ENCODE measurements at regions not wholly inside any gene's neighbourhood (a gene's known extent, or its start where the extent isn't known, plus 50 kb on each side); places are given as distances from the start of the nearest gene placed in this dataset.

DNA sequence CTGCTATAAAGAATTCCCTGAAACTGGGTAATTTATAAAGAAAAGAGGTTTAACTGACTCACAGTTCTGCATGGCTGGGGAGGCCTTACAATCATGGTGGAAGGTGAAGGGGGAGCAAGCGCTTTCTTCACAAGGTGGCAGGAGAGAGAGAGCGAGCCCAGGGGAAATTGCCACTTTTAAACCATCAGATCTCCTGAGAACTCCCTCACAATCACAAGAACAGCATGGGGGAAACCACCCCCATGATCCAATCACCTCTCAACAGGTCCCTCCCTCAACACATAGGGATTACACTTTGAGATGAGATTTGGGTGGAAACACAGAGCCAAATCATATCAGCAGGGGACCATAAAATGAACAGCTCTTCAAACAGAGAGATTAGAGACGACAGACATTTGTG lies 198.6 kb downstream of the MAGEB5 start:
- TF ChIP-seq EZH2 (IDR thresholded peaks at IDR 0.05; ENCODE audit: low read length, unreplicated experiment) = no peak
- TF ChIP-seq, protein P1, sequence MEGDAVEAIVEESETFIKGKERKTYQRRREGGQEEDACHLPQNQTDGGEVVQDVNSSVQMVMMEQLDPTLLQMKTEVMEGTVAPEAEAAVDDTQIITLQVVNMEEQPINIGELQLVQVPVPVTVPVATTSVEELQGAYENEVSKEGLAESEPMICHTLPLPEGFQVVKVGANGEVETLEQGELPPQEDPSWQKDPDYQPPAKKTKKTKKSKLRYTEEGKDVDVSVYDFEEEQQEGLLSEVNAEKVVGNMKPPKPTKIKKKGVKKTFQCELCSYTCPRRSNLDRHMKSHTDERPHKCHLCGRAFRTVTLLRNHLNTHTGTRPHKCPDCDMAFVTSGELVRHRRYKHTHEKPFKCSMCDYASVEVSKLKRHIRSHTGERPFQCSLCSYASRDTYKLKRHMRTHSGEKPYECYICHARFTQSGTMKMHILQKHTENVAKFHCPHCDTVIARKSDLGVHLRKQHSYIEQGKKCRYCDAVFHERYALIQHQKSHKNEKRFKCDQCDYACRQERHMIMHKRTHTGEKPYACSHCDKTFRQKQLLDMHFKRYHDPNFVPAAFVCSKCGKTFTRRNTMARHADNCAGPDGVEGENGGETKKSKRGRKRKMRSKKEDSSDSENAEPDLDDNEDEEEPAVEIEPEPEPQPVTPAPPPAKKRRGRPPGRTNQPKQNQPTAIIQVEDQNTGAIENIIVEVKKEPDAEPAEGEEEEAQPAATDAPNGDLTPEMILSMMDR (conservative IDR thresholded peaks at IDR 0.05; ENCODE audit: low read depth, low read length) = no peak

All from PC-3 (cell line).